NCI-H345 treated with DMSO at 0.1 percent for 48 hours (cell line): ENCODE measurements at regions not wholly inside any gene's neighbourhood (a gene's known extent, or its start where the extent isn't known, plus 50 kb on each side); places are given as distances from the start of the nearest gene placed in this dataset.
"Not testable (repeated sequence)": the region's sequence is repeated elsewhere in the genome, so short reads cannot be mapped to it uniquely, and the experiment has no call there.

Experiments
- DNase-seq: peaks from one replicate; lab custom pipeline; 2025; ENCODE audit not compliant: unreplicated experiment; lab: John Stamatoyannopoulos, UW

DNA sequence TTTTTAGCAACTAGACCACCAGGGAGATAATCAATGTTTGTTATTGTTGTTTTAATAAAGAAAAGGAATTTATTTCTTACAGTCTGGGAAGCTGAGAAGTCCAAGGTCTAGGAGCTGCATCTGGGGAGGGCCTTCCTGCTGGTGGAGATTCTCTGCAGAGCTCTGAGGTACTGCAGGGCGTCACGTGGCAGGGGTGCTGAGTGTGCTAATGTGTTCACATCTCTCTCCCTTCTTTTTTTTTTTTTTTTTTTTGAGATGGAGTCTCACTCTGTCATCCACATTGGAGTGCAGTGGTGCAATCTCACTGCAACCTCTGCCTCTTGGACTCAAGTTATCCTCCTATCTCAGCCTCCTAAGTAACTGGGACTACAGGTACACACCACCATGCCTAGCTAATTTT is 150.9 kb upstream of the TRIM24 start:
- DNase-seq = no peak

DNA sequence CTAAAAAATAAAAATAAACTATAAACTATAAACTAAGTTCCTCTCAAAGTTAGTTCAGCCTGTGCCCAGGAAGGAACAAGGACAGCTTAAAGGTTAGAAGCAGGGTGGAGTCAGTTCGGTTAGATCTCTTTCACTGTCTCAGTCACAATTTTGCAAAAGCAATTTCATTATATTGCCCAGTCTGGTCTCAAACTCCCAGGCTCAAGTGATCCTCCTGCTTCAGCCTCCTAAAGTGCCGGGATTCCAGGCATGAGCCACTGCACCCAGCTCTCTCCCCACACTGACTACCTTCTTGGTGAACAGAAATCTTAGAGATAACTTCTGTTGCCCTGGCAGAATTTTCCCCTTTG is 146.3 kb upstream of the TRIM24 start:
- DNase-seq = no peak

DNA sequence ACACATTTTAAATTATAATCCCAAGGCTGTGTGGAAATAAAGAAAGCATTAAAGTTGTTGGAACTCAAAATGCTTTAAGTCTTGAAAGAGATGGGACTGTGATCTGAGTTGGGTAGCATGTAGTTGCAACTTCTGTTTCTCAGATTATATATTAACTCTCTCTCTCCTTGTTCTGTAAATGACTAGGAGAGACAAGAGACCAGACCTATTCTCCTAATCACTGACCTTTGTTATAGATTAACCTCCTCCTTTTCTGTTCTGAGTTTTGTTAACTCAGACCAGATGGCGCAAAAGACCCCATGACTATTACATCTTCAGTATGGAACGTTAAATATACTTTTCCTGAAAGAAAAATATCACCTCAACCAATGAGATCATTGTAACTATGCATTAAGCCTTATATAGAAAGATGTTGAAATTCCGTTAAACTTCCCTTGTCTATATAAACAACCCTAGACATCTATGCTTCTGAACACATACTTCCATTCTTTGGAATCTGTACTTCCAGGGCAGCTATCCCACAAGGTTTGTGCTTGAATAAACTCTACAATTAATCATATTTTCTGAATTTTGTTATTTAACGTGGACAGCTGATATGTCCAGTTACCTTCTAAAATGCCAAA is 143.5 kb upstream of the TRIM24 start:
- DNase-seq = no peak

DNA sequence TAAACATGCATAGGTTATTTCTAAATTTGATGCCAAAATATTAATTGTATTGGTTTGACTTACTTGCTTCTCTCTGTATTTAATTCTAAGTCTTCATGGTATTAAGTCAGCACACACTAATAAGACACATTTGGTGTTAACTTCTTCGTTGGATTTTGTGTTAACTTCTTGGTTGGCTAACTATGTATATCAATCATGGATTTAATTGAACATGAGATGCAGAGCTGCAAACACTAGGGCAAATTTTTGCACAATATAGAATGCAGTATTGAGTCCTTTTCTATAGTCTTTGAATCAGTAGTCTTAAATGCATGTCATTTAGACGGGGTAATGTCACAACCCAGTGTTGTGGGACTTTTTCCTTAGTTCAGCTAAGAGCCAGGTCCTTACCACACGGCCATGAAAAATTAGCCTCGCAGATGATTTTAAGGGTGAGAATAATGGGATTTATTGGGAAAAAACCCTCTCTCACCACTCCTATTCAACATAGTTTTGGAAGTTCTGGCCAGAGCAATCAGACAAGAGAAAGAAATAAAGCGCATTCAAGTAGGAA is 142.9 kb upstream of the TRIM24 start:
- DNase-seq = no peak

DNA sequence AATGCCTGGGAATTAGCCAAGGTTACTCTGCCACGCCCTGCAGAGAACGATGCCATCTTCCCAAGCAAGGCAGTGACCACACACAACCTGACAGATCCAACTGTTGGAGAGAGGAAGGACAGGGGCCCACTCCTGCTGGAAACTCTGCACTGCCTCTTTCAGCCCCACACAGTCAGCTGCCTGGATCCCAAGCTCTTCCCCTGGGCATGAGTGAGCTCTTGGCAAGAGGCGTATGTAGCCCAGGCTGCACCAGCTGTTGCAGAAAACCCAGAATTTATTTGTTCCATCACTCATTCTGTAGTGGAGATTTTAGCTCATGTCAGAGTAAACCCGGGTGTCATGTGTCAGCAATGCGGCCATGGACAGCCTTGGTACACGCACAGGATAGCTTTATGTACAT is 135.1 kb upstream of the TRIM24 start:
- DNase-seq = no peak

DNA sequence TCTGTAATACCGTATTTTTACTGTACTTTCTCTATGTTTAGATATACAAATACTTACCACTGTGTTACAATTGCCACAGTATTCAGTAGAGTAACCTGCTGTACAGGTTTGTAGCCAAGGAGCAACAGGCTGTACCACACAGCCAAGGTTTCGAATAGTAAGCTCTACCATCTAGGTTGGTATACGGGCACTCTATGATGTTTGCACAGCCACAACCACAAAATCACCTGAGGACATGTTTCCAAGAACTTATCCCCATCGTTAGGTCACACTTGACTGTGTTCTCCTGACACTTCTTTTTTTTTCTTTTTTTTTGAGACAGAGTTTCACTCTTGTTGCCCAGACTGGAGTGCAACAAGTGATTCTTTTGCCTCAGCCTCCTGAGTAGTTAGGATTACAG is 134.6 kb upstream of the TRIM24 start:
- no peak for DNase-seq

DNA sequence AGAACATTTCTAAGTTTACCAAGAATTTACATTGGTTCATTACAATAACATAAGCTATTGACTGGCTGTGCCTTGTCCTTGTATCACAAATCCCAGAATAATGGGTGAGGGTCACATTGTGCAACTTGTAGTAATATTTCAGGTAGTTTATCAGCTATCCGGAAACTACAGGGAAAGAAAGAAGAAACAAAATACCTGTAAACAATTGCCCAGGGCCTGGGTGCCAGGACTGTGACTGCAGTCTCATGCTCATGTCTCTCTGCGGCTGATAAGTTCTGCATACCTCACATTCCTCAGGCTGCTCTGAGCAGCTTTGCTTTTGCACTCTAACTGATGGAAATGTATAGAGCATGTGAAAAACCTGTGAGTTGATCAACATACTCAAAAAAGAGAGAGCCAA is 131.8 kb upstream of the TRIM24 start:
- no peak for DNase-seq

DNA sequence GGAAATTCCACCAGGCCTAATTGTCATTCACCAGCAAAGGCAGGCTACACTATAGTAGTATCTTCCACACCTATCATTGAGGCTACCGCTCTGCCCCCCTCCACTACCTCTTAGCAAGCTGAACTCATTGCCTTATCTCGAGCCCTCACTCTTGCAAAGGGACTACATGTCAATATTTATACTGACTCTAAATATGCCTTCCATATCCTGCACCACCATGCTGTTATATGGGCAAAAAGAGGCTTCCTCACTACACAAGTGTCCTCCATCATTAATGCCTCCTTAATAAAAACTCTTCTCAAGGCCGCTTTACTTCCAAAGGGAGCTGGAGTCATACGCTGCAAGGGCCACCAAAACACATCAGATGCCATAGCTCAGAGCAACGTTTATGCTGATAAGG is 127.2 kb upstream of the TRIM24 start:
- DNase-seq = not testable (repeated sequence)

DNA sequence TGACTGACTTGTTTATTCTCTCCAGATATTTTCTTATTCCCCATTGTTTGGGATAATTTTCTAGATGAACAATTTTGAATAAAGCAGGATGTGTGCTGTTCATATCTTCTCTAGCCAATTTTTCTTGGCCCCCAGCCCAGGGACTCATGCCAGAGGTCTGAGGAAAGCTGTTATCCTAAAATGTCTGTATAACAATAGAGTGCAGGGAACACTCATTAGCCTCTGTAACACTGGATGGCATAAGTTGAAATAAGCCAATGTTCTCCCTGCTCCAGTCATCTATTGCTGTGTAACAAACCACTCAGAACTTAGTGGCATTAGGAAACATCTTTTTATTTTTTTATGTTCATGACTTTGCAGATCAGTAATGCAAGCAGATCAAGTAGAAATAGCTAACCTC is 121.7 kb upstream of the TRIM24 start:
- no peak for DNase-seq

DNA sequence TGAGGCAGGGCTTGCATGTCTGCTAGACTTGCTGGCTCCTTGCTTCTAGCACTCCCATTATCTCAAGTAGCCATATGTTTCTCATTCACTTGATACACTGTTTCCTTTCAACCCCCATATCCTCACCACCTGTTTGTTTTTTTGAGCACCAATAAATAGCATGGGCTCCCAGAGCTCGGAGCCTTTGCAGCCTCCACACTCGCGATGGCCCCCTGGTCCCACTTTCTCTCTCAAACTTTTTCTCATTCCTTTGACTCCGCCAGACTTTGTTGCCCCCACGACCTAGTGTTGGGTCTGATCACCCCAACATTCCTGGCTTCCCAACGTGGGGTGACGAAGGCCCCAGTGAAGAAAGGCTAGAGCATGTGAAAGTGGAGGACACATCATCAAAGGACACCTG is 120.8 kb upstream of the TRIM24 start:
- not testable (repeated sequence) for DNase-seq

DNA sequence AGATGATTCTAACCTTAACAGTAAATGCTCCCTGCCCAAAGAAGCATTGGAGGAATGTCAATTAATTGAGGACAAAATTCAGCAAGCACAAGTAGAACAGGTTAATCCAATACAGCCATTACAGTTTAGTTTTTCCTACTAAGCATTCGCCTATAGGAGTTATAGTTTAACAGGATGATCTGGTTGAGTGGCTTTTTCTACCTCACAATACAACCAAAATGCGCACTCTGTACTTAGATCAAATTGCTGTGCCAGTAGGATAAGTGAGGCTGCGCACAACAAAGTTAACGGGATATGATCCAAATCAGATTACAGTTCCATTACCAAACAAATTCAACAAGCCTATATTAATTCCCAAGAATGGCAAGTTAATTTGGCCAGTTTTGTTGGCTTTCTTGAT is 117.1 kb upstream of the TRIM24 start:
- DNase-seq = no peak

DNA sequence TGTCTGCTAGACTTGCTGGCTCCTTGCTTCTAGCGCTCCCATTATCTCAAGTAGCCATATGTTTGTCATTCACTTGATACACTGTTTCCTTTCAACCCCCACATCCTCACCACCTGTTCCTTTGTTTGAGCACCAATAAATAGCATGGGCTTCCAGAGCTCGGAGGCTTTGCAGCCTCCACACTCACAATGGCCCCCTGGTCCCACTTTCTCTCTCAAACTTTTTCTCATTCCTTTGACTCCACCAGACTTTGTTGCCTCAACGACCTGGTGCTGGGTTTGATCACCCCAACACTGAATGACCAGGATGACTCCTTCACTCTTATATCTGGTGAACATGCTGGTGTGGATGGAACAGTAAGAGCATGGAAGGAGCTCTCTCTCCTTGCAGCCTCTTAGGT is 114.5 kb upstream of the TRIM24 start:
- no peak for DNase-seq

DNA sequence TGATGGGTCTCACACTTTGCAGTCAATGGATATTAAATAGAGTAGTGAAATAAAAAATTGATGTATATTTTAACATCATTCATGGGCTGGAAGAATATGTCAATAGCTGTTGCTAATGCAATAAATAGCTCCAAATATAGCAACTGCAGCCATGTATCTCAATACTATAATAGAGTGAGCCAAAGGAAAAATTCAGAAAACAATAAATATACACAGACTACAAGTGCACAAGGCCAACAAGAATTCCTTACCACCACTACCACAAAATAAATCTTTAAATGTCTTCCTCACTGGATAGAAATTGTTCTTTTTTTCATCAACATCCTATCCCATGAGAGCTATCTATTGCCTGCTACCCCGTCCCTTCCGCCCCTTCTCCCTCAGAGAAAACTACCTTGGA is 113.1 kb upstream of the TRIM24 start:
- no peak for DNase-seq

DNA sequence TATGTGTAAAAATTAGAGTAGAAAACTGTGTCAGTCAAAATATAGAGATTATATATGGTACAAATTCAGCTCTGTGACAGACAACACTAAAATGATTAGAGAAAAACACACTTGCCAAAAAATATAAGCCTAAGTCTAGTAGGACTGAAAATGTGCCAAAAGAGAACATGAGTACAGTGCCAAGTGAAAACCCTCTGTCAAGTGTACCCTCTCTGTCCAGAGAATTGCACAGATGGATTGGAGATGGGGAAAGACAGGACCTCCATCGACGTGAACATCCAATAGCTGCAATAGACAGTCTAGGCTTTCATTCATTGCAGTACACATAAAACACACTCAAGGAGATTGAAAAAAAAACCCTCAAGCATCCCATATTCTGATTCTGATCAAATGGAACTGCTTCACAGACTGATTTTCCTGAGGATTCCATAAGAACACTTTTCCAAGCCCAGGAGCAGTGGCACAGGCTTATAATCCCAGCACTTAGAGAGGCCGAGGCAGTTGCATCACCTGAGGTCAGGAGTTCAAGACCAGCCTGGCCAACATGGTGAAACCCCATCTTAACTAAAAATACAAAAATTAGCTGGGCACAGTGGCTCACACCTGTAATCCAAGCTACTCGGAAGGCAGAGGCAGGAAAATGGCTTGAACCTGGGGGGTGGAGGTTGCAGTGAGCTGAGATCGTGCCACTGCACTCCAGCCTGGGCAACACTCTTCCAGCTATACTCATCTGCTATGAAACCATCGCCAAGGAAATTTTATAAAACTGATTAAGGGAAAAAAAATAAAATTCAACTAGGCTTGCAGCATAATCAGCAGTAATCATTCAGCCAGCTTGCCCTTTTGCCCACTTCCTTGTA is 110.0 kb upstream of the TRIM24 start:
- no peak for DNase-seq

DNA sequence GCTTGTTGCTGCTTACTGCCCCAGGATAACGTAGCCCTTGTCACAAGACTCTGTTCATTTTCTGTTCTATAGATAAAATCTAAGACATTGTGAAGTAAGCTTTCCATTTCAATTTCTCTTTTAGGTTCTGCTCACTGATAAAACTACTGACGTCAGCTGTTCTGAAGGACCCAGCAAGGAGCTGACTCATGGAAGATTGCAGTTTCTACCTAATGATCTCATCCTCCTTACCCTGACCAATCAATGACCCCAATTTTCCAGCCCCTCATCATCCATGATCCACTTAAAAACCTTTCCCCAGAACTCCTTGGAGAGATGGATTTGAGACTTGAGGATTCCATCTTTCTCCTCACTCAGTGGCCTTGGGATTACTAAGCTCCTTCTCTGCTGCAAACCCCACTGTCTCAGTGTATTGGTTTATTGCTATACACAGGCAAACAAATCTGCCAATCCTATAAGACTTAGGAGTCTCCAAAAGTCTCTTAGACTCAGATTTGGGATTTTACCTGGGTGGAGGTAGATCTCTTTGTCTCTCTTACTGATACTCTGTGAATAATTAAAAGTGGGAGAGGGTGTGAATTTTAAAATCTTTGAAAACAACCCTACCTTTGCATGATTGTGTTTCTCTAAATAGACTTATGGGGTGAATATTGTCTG is 109.2 kb upstream of the TRIM24 start:
- no peak for DNase-seq

DNA sequence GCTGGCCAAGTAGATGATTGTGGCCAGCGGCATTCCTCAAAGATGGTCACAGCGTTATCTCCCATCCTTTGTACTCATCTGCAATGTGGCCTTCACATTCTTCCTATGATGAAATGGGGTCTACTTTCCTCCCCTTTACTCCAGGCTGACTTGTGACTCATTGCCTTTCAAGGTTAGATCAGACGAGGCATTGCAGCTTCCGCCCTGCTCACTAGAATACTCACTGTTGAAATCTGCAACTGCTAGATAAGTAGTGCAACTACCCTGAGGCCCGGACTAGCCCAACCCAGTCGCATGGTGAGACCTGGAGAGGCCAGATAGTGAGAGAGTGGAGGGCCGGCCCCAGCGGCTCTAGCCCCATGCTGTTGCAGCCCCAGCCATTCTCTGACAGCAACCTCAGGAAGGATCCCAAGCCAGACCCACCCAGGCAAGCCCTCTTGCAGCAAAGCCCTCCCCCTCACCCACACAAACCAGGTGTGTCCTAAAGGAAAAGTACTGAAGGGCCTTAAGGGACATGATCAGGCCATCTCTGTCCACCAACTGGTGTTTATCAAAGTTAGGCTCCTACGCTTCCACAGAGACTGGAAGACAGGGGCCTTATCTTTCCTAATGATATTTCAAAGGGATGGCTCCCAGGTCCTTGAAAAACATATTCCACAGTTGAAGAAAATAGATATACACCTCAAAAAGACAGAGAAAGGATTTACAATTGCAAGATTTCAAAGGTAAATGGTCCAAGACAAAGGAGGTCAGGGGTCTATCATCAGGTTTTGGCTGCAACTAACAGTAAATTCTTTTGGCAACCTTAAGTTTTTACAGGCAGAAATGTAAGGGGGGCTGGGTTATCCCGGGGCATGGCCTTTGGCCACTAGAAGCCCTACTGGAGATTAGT is 107.2 kb upstream of the TRIM24 start:
- DNase-seq = no peak

DNA sequence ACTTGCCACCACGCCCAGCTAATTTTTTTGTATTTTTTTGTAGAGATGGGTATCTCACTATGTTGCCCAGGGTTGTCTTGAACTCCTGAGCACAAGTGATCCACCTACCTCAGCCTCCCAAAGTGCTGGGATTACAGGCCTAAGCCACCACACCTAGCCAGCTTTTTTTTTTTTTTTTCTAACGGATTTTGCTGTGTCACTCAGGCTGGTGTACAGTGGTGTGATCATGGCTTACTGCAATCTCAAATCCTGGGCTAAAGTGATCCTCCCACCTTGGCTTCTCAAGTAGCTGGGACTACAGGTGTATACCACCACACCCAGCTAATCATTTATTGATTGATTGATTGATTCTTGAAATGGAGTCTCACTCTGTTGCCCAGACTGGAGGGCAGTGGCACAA is 106.0 kb upstream of the TRIM24 start:
- no peak for DNase-seq

DNA sequence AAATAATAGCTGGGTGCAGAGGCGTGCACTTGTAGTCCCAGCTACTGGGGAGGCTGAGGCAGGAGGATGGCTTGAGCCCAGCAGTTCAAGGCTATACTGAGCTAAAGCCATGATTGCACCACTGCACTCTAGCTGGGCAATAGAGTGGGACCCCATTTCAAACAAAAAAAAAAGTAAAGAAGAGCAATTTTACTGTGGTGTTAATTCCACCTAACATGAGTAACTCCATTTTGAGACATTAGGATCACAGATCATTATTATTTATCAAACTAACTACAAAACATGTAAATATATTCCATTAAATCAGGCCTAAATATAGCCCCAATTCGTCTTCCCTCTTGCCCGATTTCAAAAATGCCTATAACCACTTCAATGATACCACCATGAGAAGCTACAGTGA is 104.8 kb upstream of the TRIM24 start:
- no peak for DNase-seq

DNA sequence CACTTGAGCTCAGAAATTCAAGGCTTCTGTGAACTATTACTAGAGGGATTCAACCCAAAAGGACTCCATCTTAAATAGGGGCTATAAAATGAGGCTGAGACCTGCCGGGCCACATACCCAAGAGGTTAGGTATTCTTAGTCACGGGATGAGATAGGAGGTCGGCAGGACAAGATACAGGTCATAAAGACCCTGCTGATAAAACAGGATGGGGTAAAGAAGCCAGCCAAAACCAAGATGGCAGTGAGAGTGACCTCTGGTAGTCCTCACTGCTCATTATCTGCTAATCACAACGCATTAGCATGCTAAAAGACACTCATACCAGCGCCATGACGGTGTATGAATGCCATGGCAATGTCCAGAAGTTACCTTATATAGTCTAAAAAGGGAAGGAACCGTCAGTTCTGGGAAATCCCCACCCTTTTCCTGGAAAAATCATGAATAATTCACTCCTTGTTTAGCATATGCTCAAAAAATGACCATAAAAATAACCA is 101.2 kb upstream of the TRIM24 start:
- DNase-seq = no peak

DNA sequence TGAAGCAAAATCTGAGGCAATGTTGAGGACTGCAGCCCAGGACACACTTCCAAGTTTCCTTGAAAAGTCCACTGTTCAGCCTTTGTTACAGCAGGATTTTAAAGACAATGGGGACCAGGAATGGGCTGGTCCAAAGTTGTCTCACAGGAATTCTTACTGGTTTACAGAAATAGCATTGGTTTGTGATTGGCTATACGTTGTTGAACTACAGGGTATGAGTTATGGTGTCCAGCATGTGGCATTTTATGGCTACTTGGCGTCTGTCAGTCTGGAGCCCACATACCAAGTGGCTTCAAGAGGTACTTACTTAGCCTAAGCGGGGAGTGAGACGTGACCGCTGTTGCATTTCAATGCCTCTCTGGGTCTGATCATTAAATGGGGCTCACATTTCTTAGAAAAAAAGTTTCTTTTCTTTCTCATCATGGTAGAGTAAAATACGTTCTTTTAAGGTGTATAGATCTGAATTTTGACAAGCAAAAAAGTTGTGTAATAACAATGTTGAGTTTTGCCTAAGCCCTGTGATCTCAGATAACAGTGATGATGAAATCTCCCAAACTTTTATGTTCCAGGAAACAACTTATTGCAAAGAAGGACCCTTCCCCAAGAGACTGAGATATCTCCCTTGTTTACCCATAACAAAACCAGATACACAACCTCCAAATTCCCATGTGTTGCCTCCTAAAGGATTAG is 100.0 kb upstream of the TRIM24 start:
- DNase-seq = no peak
